Tibial nerve (tissue), 4 donors: ENCODE measurements at regions not wholly inside any gene's neighbourhood (a gene's known extent, or its start where the extent isn't known, plus 50 kb on each side); places are given as distances from the start of the nearest gene placed in this dataset.

Experiments
- DNase-seq, 2 donors: peaks; one replicate each; pipeline ENCODE4 v3.0.0-alpha.2; 2019; ENCODE audit warnings: low spot score in 2 of 2
- H3K27ac ChIP-seq, 4 donors: fragments of 200-600 bp; sonication (generic) in 3 of 4; one replicate each; pipeline ENCODE4 v1.5.1; 2017 to 2019; ENCODE audit warnings: mild to moderate bottlenecking in 1 of 4
- H3K27me3 ChIP-seq, 2 donors: fragments of 200-600 bp; sonication (generic) in 1 of 2; one replicate each; pipeline versions ENCODE4 v1.5.1 to v1.6.0; 2017 to 2019
- H3K36me3 ChIP-seq, 3 donors: fragments of 200-600 bp; sonication (generic); one replicate each; pipeline ENCODE4 v1.5.1; 2018 to 2019
- H3K4me1 ChIP-seq, 4 donors: fragments of 200-600 bp; sonication (generic) in 3 of 4; one replicate each; pipeline ENCODE4 v1.5.1; 2017 to 2019
- H3K4me3 ChIP-seq, 4 donors: fragments of 200-600 bp; sonication (generic) in 3 of 4; one replicate each; pipeline ENCODE4 v1.5.1; 2017 to 2019; ENCODE audit warnings: mild to moderate bottlenecking in 1 of 4, moderate library complexity in 1 of 4
- H3K9me3 ChIP-seq, 4 donors: fragments of 200-600 bp; sonication (generic) in 3 of 4; one replicate each; pipeline ENCODE4 v1.5.1; 2017 to 2019
- EP300 ChIP-seq, 2 donors: sonication (generic); formaldehyde crosslinking; IDR thresholded peaks; one replicate each; pipeline ENCODE4 v1.6.1; 2017; ENCODE audit warnings: antibody characterized with exemption in 2 of 2, mild to moderate bottlenecking in 1 of 2
- POLR2A ChIP-seq, 2 donors: fragments of 450-650 bp; IDR thresholded peaks; one replicate each; pipeline ENCODE4 v1.6.1; 2017; ENCODE audit warnings: antibody characterized with exemption in 2 of 2, mild to moderate bottlenecking in 2 of 2, moderate library complexity in 2 of 2
- WGBS, 2 donors: methylation state at CpG; one replicate each; pipeline ENCODE4 v1.1.5; 2018; 5-methylcytosine and 5-hydroxymethylcytosine counted together
- TF ChIP-seq, protein P1 (sequence below), 5 experiments: fragments of 200-600 bp in 3 of 5; fragments of 450-650 bp in 2 of 5; sonication (generic) in 3 of 5; IDR thresholded peaks; one replicate each; pipeline ENCODE4 v1.5.1; 2016 to 2019; ENCODE audit warnings: antibody characterized with exemption in 5 of 5, mild to moderate bottlenecking in 3 of 5, moderate library complexity in 2 of 5

DNA sequence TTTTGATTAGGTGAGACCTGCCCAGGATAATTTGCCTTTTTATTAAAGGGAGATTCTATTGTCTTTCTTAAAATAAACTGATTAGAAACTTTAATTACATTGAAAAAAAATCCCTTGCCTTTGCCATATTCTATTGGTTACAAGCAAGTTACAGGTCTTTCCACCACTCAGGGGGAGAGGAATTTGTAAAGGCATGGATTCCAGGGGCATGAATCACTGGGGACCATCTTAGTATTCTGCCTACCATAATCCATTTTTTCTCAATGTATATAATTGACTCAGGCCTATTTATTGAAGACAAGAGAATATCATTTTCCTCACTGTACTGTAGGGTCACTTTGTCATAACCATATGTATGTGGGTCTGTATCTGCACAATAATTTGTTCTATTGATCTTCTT, 124.3 kb upstream of the PDE4B start:
- H3K36me3 ChIP-seq = no peaks in the 10 kb centered on the region
- H3K4me1 ChIP-seq = no peaks in the 10 kb centered on the region
- TF ChIP-seq, protein P1, sequence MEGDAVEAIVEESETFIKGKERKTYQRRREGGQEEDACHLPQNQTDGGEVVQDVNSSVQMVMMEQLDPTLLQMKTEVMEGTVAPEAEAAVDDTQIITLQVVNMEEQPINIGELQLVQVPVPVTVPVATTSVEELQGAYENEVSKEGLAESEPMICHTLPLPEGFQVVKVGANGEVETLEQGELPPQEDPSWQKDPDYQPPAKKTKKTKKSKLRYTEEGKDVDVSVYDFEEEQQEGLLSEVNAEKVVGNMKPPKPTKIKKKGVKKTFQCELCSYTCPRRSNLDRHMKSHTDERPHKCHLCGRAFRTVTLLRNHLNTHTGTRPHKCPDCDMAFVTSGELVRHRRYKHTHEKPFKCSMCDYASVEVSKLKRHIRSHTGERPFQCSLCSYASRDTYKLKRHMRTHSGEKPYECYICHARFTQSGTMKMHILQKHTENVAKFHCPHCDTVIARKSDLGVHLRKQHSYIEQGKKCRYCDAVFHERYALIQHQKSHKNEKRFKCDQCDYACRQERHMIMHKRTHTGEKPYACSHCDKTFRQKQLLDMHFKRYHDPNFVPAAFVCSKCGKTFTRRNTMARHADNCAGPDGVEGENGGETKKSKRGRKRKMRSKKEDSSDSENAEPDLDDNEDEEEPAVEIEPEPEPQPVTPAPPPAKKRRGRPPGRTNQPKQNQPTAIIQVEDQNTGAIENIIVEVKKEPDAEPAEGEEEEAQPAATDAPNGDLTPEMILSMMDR (IDR thresholded peaks at IDR 0.05) = no peak
- TF ChIP-seq POLR2A (IDR thresholded peaks at IDR 0.05) (no peak), EP300 (IDR thresholded peaks at IDR 0.05) (no peak)
- no peak for DNase-seq
- H3K27me3 ChIP-seq = no peaks in the 10 kb centered on the region
- no peak overlapping the region for H3K4me3 ChIP-seq
- H3K27ac ChIP-seq = no peak overlapping the region
- peaks cover 0 to 2% (median 0%) of the 10 kb centered on the region in 4 donors for H3K9me3 ChIP-seq

DNA sequence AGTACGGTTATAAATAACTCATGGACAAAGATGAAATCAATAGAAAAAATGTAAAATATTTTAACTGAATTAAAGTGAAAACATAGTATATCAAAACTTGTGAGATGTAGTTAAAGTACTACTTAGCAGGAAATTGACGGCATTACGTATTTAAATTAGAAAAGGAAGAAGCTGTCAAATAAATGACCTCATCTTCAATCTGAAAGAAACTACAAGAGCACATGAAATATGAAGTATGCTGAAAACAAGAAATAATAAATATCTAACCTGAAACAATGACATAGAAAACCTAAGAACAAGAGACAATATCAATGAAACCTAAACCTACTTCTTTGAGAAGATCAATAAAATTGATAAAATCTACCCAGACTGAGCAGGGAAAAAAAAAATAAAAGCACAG, 122.2 kb upstream of the PDE4B start:
- no peaks in the 10 kb centered on the region for H3K36me3 ChIP-seq
- H3K9me3 ChIP-seq = peaks cover 0 to 2% (median 0%) of the 10 kb centered on the region in 4 donors
- H3K4me3 ChIP-seq = no peak overlapping the region
- no peak for TF ChIP-seq EP300 (IDR thresholded peaks at IDR 0.05)
- TF ChIP-seq, protein P1 (IDR thresholded peaks at IDR 0.05) = no peak
- TF ChIP-seq POLR2A (IDR thresholded peaks at IDR 0.05) = no peak
- H3K4me1 ChIP-seq = no peaks in the 10 kb centered on the region
- no peak overlapping the region for H3K27ac ChIP-seq
- no peak for DNase-seq
- no peaks in the 10 kb centered on the region for H3K27me3 ChIP-seq
- 63 to 85% methylated on average over 3 of the region's 3 CpGs for WGBS, 2 donors

DNA sequence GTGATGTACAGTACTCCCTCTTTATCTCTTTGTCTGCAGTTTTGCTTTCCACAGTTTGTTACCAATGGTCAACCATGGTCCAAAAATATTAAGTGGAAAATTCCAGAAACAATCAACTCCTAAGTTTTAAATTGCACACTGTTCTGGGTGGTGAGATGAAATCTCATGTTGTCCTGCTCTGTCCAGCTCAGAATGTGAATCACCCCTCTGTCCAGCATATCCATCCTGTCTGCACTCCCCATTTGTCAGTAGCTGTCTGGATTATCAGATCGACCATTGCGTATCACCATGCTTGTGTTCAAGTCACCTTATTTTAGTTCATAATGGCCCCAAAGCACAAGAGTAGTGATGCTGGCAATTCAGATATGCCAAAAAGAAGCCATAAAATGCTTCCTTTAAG, 118.2 kb upstream of the PDE4B start:
- no peak overlapping the region for H3K4me3 ChIP-seq
- H3K36me3 ChIP-seq = no peaks in the 10 kb centered on the region
- H3K27ac ChIP-seq = no peak overlapping the region
- H3K27me3 ChIP-seq = no peaks in the 10 kb centered on the region
- no peaks in the 10 kb centered on the region for H3K4me1 ChIP-seq
- H3K9me3 ChIP-seq = peaks cover 0 to 2% (median 0%) of the 10 kb centered on the region in 4 donors
- 90 to 98% methylated on average over 2 of the region's 2 CpGs for WGBS, 2 donors
- TF ChIP-seq EP300 (IDR thresholded peaks at IDR 0.05) (no peak), POLR2A (IDR thresholded peaks at IDR 0.05) (no peak)
- TF ChIP-seq, protein P1 (IDR thresholded peaks at IDR 0.05) = no peak
- no peak for DNase-seq

DNA sequence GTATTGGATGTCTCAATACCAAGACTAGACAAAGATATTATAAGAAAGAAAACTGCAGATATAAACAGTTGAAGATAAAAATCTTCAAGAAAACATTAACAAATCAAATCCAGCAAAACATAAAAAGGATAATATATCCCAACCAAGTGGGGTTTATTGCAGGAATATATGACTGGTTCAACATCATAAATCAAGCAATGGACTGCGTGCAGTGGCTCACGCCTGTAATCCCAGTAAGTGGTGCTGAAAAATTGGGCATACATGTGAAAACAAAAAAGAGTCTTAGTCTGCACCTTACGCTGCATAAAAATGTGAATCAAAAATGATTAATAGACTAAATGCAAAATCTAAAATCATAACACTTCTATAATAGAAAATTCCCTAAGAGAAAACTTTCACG, 112.9 kb upstream of the PDE4B start:
- 87 to 88% methylated on average over 4 of the region's 4 CpGs for WGBS, 2 donors
- Histone ChIP-seq H3K4me1 (no peaks in the 10 kb centered on the region), H3K36me3 (no peaks in the 10 kb centered on the region), H3K9me3 (no peaks in the 10 kb centered on the region), H3K27me3 (no peaks in the 10 kb centered on the region), H3K4me3 (no peak overlapping the region), H3K27ac (no peak overlapping the region)
- TF ChIP-seq, protein P1 (IDR thresholded peaks at IDR 0.05) = no peak
- TF ChIP-seq POLR2A (IDR thresholded peaks at IDR 0.05) (no peak), EP300 (IDR thresholded peaks at IDR 0.05) (no peak)
- no peak for DNase-seq

DNA sequence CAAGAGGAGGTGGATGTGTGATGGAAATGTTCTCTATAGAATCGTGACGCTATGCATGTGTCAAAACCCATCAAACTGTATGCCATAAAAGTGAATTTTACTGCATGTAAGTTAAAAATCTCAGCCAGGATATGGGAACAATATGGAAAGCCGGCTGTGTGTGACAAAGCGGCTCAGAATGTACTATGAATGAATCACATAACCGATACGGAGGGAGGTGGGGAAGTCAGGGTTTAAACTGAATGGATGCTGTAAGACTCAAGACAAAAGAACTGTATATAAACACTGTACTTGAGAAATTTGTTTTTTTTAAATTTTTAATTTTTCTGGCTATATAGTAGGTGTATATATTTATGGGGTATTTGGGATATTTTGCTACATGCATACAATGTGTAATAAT, 111.6 kb upstream of the PDE4B start:
- 51 to 72% methylated on average over 6 of the region's 6 CpGs for WGBS, 2 donors
- no peak overlapping the region for H3K27ac ChIP-seq
- no peak overlapping the region for H3K4me3 ChIP-seq
- TF ChIP-seq POLR2A (IDR thresholded peaks at IDR 0.05) = no peak
- TF ChIP-seq, protein P1 (IDR thresholded peaks at IDR 0.05) = no peak
- no peak for TF ChIP-seq EP300 (IDR thresholded peaks at IDR 0.05)
- DNase-seq = no peak
- H3K36me3 ChIP-seq = no peaks in the 10 kb centered on the region
- no peaks in the 10 kb centered on the region for H3K9me3 ChIP-seq
- H3K4me1 ChIP-seq = no peaks in the 10 kb centered on the region
- H3K27me3 ChIP-seq = no peaks in the 10 kb centered on the region
